GM18858 (cell line): ENCODE measurements at regions not wholly inside any gene's neighbourhood (a gene's known extent, or its start where the extent isn't known, plus 50 kb on each side); places are given as distances from the start of the nearest gene placed in this dataset.

ENCODE experiments used
- ATAC-seq: cut with Tn5 transposase; IDR thresholded peaks from one replicate; pipeline ENCODE4 v1.9.1; 2021; ENCODE audit not compliant: unreplicated experiment

GRCh38 chr1:106459418-106459817, 597.1 kb upstream of the PRMT6 start:
- no peak for ATAC-seq

- no peak for ATAC-seq
Measured at GRCh38 chr1:106465666-106466065, 590.8 kb upstream of the PRMT6 start.

GRCh38 chr1:106480629-106481028, 575.8 kb upstream of the PRMT6 start:
- ATAC-seq: no peak

- ATAC-seq: no peak
Measured at GRCh38 chr1:106492880-106493279, 563.6 kb upstream of the PRMT6 start.

- ATAC-seq: no peak
Measured at GRCh38 chr1:106494646-106495045, 561.8 kb upstream of the PRMT6 start.

GRCh38 chr1:106498238-106498637, 558.2 kb upstream of the PRMT6 start:
- no peak for ATAC-seq

- ATAC-seq: no peak
Measured at GRCh38 chr1:106502659-106503058, 553.8 kb upstream of the PRMT6 start.

GRCh38 chr1:106515375-106515774, 541.1 kb upstream of the PRMT6 start:
- no peak for ATAC-seq

- ATAC-seq: no peak
Measured at GRCh38 chr1:106517224-106517623, 539.2 kb upstream of the PRMT6 start.

GRCh38 chr1:106523497-106523896, 533.0 kb upstream of the PRMT6 start:
- ATAC-seq: no peak

GRCh38 chr1:106524631-106525030, 531.8 kb upstream of the PRMT6 start:
- ATAC-seq: no peak

- ATAC-seq: no peak
Measured at GRCh38 chr1:106526650-106527049, 529.8 kb upstream of the PRMT6 start.

- ATAC-seq: no peak
Measured at GRCh38 chr1:106534612-106535011, 521.9 kb upstream of the PRMT6 start.

- no peak for ATAC-seq
Measured at GRCh38 chr1:106536741-106537140, 519.7 kb upstream of the PRMT6 start.

GRCh38 chr1:106548726-106549125, 507.7 kb upstream of the PRMT6 start:
- no peak for ATAC-seq

GRCh38 chr1:106554294-106554693, 502.2 kb upstream of the PRMT6 start:
- ATAC-seq: no peak

GRCh38 chr1:106555571-106555970, 500.9 kb upstream of the PRMT6 start:
- no peak for ATAC-seq

- no peak for ATAC-seq
Measured at GRCh38 chr1:106564192-106564591, 492.3 kb upstream of the PRMT6 start.

- ATAC-seq: no peak
Measured at GRCh38 chr1:106568201-106568974, 488.1 kb upstream of the PRMT6 start.

- no peak for ATAC-seq
Measured at GRCh38 chr1:106571109-106571508, 485.4 kb upstream of the PRMT6 start.

- ATAC-seq: no peak
Measured at GRCh38 chr1:106584107-106584506, 472.4 kb upstream of the PRMT6 start.

GRCh38 chr1:106584676-106585075, 471.8 kb upstream of the PRMT6 start:
- no peak for ATAC-seq

- ATAC-seq: no peak
Measured at GRCh38 chr1:106600626-106601025, 455.8 kb upstream of the PRMT6 start.
